DMS53 treated with DMSO at 0.1 percent for 48 hours (cell line): ENCODE measurements at regions not wholly inside any gene's neighbourhood (a gene's known extent, or its start where the extent isn't known, plus 50 kb on each side); places are given as distances from the start of the nearest gene placed in this dataset.

Experiments
- DNase-seq: peaks from one replicate; lab custom pipeline; 2025; ENCODE audit not compliant: unreplicated experiment; lab: John Stamatoyannopoulos, UW

DNA sequence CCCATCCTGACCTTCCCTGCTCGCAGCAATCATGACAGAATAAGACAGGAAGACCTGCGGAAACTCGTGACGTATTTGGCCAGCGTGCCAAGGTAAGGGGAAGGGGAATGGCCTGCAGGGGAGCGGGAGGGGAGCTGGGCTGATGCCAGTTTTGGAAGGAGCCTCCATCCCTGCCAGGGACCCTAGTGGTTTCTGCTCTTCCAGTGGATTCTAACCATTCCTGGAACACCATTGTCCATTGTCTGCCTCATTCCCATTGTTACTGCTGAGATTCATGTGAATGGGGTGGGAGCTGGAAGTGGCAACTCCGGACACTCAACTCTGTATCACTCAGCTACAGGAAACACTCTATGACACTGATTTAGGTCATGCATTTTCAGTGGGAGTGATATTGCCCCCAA, 242.9 kb upstream of the ROPN1 start:
- no peak for DNase-seq

DNA sequence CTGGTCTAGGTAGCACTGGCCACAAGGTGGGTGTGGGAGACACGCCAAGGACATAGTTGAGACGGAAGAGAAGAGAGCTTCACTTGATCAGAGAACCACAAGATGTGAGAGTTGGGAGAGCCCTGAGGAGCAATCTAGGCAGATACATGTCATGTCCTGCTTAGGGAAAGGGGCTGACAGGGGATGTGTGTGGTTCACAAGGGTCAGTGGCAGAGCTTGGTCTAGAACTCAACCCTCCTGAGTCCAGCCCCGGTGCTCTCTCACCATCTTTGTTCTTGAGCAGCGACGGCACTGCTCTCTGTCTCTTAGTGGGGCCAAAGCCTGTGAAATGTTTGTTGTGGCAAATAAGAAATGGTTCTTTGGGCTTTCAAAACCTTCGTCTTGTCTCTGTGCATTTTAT, 243.5 kb upstream of the ROPN1 start:
- DNase-seq = no peak

DNA sequence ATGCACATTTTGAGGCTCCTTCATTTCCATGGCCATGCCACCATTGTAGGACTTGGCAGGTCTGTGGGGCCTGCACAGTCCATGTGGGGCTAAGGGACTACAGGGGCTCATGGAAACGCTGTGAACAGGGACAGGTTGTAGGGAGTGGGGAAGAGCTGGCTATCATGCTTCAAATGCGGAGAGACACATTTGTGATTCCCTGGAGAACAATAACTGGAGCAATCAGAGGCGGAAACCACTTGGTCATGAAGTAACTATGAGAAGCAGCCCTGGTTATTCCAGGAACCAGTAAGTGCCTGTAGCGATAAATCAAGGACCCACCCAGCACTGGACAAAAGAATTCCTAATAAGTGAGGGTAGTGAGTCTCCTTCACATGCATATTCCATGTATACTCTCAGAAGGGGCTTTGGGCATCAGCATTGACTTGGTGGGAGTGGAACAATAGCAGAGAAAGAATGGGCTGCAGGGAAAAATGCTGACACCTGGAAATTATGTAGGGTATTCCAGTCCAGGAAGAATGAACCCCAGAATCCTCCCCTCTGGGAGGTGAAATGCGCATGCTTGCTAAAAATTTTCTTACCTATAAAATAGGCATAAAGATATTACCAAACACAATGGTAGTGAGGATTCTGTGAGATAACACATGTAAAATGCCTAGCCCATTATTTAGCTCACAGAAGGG, 251.4 kb upstream of the ROPN1 start:
- DNase-seq = no peak

DNA sequence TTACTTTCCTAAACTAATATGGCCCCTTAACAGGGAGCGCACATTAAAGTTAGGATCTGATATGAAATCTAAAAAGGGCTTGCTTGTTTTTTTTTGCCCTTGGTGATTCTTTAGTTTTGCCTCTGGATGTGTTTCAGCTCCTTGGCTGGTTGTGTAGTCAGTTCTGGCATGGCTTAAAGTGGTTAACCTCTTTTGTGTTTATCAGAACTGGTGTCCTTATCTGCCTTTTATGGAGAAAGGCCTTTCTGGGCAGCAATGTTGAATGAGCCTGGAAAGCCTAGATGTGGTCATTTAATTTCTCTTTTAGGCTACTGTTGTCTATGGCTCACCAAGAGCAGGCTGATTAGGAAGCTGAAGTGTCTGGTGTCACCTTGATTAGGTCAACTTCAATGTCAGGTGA, 254.5 kb upstream of the ROPN1 start:
- DNase-seq = no peak

DNA sequence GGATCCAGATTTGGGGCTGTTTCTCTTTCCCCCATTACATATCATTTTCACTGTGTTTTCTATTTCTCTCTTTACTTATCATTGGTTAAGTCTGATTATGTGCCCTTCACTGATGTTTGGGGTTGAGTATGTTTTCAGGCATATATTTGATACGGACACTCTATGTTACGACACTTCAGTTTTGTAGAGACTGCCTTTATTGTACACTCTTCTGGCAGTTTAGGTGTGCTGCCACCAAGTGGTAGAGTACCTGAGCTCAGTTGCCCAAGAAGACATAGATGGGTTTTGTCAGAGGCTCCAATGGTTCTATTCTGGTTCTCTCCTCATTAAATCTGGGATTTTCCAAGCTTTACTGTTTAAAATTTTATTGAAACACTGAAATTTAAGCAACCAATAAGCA, 255.0 kb upstream of the ROPN1 start:
- peak; percentile 27 for DNase-seq

DNA sequence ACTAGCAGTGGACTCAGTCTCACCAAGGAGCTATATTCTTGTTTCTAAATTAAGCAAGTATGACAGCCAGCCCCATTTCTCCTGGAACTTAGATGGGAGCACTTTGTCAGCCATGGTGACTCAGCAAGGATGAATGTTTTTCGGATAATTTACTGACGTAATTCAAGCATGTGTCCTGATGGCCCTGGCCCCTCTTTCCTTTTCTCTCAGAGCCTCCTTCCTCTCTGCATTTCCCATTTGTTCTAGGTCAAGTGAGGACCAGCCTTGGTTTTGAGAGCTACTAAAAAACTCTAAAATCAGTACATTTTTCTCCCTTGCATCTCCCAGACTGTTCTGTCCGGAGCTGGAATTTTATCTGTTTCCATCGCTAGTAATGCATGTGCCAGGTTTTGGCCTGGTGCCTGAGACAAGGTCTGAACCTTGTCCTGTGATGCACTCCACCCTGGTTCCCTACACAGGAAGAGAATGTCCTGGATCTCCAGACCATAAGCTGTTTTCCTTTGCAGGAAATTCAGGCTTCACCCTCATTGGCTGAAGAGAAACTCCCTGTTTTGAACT, 256.6 kb upstream of the ROPN1 start:
- no peak for DNase-seq

DNA sequence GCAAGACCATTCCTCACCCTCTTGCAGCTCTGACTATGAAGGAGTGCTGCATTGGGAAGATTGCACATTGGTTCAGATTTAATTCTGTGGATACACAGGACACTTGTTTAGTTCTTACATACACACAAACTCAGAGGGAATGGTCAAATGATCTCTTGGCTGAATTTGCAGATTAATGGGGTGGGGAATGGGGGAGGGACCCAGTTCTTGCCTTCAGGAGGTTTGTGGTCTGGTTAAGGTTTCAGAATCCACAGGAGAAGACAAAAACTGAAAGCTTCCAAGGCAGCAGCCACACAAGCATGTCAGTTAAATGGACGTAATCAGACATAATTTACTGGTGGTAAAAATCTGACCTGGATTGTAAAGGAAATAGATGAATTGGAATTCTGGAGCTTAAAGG, 257.1 kb upstream of the ROPN1 start:
- DNase-seq = no peak

DNA sequence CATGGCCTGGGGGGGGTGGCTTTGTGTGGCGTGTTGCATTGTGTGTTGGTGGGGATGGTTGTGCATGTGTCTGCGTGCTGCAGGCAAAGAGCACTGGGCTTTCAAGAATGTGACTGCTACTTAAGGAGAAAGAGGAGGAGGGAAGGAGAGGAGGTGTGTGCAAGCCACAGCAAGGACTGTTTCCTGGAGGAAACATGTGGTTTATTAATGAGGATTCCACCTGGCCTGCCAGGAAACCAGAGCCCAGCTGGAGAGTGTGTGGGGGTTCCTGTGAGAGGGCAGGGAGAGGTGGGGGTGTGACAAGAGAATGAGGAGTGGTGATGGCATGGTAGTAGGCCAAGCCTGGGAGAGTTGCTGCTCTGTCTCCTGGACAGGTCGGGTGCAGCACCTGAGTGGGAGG, 258.1 kb upstream of the ROPN1 start:
- DNase-seq = no peak

DNA sequence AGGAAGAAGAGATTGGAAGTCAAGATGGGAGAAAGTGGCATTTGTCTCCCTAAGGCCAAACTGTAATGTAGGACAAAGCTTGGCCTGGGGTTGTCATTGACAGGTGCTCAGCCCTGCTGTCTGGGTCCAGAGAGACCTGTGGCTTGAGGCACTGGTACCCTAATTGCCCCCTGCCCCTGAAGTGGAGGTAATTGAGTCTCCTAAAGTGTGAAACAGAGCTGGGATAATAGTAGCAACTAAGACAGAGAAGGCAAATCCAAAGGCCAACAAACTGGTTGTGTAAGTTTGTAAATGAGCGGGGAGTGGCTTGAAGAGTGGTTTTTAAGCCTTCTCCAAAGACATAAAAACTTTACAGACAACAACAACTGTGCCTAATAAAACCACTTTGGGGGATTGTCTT, 264.2 kb upstream of the ROPN1 start:
- no peak for DNase-seq

DNA sequence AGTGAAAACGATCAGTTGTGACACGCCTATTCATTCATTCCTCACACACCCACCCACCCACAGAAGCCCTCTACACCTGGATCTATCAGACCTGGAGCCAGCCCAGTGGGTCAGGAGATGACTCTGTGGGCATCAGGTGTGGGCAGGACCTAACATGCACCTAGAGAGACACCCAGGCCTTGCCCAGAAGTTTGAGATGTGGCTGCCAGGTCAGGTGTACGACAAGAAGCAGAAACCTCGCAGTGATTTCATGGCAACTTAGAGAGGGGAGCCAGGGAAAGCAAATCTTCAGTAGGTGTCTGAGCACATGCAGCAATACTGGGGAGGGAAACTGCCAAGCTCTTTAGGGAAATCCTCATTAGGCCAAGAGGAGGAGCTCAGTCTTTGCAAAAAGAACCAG, 264.7 kb upstream of the ROPN1 start:
- no peak for DNase-seq

DNA sequence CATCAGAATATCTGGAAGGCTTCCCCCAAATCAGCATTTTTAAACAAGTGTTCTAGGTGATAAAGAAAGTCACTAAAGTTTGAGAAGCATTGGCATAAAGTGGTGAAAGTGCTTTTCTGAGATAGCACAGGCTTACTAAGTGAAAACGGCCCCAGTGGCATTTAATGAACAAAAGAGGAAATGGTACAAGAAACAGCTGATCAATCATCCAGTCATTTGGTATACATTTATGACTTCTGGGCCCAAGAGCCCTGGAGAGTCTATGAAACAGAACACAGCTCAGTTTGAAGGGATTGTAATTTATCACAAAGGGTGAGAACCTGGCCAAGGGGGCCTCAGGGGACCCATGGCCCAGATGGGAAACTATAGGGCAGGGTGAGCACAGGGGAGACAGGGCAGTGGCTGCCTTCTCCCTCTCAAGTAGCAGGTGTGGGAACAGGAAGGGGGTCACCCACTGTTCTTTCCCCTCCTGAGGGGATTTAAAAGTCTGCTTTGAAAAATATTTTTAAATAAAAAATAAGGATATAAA, 265.5 kb upstream of the ROPN1 start:
- no peak for DNase-seq

DNA sequence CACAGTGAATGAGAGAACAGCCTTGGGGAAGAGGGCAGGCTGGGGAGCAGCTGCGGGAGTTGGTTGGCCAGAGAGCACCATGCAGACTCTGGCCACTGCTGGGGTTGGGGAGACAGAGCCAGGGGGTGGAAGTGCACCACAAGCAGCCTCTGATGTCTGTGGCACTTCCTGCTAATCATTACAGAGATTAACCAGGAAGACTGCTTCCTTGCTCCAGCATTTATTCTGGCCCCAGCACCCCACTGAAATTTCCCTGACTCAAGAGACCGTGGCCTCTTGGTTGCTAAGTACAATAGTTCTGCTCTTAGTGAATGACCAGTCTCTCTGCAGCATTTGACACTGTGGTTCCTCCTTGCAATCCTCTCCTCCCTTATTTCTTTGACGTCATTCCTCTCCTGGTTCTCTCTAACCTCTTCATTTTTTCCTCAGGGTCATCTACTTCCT, 266.2 kb upstream of the ROPN1 start:
- no peak for DNase-seq

DNA sequence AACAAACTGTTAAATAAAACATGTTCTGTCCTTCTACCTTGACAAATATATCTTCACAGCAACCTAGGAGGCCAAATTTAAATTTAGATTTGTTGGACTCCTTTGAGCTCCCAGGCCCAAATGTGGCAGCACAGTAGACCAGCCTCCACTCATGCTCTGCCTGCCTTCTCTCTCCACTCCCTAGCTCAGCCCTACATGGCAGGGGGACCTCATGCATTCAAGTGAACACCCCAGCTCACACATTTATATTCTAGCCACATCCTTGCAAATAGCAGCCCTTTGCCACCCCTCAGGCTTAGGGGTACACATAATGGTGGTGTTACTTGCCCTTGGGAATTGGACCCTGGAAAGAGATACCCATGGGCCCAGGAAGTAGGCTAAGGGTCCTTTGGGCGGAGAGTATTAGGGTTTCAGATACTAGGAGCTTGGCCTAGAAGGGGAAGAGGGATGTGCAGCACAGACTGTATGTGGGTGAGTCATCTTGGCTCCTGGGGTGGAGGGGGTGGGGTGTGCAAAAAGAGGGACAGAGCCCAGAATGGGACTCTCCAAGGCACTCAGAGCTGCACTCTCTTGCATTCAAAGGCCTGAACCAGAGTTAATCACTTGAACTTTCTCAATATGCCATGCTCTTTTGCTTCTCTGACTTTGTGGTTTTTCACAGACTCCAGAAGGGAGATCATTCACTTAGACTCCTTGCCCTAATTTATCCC, 268.4 kb upstream of the ROPN1 start:
- no peak for DNase-seq

DNA sequence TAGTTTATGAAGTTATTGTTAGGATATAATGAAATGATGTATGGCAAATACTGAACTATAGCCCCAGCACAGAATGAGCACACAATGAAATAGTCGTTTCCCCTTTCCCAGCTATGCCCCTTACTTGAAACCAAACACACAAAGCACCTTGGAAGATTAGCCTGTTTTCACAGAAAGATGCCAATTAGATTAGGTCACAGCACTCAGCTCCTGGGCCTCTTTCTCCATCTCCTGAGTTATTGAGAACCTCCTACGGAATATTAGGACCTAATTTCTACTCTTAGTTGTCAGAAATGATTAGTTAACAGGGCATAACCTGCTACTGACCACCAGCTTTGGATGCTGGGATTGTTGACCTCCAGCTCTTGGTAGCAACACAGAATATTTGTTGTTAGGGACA, 269.4 kb upstream of the ROPN1 start:
- no peak for DNase-seq

DNA sequence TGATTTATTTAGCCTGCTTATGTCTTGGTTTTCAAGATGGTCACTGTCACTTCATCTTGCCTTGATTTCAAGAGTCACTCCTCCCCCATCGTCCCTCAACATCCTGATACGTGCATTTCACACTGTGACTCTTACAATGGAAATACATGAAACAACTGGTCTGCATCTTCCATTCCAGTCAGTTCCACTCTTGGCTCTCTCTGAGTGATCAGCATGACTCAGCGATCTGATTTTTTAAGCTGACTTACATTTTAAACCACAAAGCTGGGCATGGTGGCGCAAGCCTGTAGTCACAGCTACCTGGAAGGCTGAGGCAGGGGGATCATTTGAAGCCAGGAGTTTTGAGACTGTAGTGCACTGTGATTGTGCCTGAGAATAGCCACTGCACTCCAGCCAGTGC, 271.2 kb upstream of the ROPN1 start:
- DNase-seq = no peak

DNA sequence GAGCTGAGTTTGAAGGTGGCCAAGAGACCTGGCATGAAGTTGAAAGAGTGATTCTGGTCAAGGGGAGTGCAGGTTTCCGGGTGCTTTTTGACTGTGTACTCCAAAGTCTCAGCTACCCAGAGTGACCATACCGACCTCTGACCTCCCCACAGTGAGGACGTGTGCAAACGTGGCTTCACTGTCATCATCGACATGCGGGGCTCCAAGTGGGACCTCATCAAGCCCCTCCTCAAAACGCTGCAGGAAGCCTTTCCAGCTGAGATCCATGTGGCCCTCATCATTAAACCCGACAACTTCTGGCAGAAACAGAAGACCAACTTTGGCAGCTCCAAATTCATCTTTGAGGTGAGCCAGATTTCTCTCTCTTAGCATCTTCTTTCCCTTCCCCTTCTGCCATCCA, 272.4 kb upstream of the ROPN1 start:
- DNase-seq = no peak

DNA sequence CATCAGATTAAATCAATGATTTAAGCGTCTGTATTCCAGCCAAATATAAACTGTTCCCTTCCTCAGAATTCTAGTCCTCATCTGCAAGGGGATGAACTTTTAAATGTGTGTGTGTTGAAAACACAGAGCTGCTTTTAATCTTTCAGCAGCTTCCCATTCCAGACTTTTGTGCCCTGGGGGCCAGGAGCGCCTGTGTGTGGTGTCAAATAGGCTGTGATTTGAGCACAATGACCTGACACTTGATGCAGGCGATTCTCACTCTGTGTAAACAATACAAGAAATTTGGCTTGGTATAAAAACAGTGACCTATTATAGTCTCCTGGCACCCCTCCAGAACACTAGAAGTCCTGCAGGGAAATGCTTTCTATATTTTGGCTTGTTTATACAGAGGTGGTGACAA, 274.6 kb upstream of the ROPN1 start:
- no peak for DNase-seq

DNA sequence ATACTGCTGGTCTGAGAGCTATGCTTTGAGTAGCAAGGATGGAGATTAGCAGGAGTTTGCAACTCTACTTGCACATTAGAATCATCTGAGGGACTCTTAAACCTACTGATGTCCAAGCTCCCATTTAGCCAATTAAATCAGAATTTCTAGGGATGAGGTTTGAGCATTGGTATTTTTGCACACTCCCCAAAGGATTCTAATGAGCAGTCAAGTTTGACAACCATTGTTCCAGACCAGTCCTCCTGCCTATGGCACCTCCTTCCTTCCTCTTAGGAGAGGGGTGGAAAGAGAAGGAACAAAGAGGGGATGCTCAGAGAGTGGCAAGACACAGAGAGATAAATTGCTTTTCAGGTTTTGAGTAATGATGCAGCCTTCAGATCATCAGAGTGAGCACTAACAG, 275.5 kb upstream of the ROPN1 start:
- no peak for DNase-seq

DNA sequence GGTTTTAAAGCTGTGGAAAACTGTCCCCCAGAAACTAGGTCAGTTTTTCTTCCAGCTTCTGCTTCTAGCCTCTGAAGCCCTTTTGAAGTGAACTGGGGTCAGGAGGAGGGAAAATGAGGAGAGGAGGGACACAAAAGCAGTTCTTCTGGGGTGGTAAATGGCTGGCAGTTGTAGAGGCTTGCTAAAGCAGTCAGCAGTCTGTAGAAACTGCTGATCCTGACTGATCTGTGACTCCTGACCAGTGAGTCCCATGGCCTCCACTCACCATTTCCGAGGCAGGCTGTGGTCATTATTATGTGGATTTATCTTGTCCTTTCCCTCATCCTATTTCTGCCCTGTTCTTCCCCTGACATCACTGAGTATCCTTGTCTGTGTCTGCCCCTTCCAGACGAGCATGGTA, 276.4 kb upstream of the ROPN1 start:
- no peak for DNase-seq

DNA sequence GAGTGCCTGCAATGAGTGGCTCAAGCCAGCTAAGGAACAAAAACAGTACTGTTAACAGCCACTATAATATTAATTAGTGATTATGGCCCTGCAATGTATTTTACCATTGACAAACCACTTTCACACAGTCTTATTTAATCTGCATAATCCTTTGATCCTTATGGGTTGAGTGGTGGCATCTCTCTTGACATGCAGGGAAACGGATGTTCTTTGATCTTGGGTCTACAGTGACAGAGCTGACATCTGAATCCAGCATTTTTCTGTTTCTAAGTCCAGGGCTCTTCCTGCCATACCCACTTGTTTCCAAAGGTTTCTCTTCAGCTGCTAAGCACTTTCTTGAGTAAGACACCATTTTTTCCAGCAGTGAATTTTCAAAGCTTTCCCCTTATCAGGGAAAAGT, 277.7 kb upstream of the ROPN1 start:
- DNase-seq = no peak

DNA sequence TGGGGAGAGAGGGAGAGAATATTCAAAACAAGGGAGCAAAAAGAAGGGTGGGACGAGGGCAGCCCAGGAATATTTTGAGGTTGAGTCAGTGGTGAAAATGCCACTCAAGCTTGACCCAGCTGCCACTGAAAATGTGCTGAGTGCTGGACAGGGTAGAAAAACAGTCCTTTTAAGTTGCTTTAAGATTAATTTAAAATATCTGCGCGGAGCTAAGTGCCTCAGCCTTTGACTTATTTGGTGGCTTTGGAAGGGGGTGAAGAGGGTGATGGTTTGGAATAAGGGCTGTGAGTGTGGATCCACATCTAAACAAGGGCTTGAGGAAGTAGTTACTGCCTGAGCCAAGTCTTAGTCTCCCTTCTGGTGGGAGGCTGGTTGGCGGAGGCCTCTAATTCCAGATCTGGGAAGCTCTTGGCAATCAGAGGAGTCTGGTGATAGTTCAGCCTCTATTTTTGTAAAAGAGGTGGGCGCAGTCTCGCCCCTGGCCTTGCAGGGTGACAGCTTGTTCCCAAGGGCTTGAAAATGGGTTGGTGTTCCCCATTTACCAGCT, 280.8 kb upstream of the ROPN1 start:
- no peak for DNase-seq

DNA sequence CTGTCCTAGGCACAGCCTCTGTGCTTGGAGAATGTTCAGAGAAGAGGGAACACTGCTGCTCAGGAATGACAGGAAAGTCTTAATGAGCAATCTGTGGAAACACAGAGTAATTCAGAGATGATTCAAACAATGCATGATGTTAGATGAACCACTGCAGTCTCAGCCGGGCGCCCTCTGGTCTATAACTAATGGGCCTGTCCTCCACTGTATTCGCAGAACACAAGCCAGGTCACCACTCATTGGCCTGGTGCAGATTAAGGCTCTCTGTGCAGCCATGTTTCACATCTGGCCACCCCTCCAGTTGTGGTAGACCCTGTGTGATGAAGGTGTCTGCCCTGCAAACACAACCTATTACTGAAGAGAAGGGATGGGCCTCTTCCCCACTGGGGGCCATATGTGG, 281.7 kb upstream of the ROPN1 start:
- DNase-seq = no peak
